22Rv1 (cell line): ENCODE measurements at regions not wholly inside any gene's neighbourhood (a gene's known extent, or its start where the extent isn't known, plus 50 kb on each side); places are given as distances from the start of the nearest gene placed in this dataset.
"Not testable (repeated sequence)": the region's sequence is repeated elsewhere in the genome, so short reads cannot be mapped to it uniquely, and the experiment has no call there.

Experiments
- H3K27ac ChIP-seq: fragments of 450-650 bp; 2 replicates; pipeline ENCODE4 v1.5.1; 2017
- ZFX ChIP-seq: fragments of 450-650 bp; IDR thresholded peaks from 2 replicates; pipeline ENCODE4 v1.6.1; 2017; ENCODE audit warnings: antibody characterized with exemption, borderline replicate concordance
- TF ChIP-seq, protein P1 (sequence below): fragments of 450-650 bp; IDR thresholded peaks from 2 replicates; pipeline ENCODE4 v1.5.1; 2017; ENCODE audit warnings: mild to moderate bottlenecking

DNA sequence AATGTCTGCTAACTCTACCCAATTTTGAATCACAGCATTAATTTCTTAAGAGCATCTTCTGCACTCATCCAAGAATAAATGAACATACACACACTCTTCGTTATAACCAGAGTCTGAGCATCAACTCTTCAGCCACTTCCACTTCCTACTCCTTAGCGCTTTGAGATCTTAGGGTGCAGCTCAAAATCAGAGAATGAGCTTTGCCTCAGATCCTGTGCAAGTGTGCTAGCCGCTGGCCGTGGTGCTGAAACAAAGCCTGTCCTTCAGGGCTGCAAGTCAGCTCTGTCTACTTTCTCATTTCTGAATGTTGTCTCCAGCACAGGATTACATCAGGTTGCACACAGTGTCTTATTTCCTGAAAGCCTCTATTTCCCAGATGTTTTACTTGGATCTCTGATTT is 165.4 kb downstream of the AIPL1 start:
- H3K27ac ChIP-seq = no peak overlapping the region
- TF ChIP-seq, protein P1, sequence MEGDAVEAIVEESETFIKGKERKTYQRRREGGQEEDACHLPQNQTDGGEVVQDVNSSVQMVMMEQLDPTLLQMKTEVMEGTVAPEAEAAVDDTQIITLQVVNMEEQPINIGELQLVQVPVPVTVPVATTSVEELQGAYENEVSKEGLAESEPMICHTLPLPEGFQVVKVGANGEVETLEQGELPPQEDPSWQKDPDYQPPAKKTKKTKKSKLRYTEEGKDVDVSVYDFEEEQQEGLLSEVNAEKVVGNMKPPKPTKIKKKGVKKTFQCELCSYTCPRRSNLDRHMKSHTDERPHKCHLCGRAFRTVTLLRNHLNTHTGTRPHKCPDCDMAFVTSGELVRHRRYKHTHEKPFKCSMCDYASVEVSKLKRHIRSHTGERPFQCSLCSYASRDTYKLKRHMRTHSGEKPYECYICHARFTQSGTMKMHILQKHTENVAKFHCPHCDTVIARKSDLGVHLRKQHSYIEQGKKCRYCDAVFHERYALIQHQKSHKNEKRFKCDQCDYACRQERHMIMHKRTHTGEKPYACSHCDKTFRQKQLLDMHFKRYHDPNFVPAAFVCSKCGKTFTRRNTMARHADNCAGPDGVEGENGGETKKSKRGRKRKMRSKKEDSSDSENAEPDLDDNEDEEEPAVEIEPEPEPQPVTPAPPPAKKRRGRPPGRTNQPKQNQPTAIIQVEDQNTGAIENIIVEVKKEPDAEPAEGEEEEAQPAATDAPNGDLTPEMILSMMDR = no peak
- TF ChIP-seq ZFX = no peak

DNA sequence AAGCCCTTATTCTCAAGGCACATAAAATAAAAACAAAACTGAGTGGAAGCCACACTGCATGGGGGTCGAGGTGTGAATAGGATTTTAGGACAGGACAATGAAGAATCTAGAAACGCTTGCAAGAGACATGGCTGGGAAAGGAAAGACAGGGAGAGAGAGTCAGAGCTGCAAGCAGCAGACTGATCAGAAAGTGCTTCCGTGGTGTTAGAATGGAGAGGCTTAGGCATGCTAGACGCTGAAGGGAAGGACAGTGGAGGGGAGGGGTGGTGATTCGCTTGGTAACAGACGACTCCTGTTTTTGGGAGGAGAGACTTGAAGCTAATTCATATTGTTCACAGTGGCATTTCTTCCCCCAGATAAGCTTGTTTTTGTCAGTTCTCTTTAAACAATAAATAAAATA is 173.5 kb downstream of the AIPL1 start:
- H3K27ac ChIP-seq = no peak overlapping the region
- no peak for TF ChIP-seq ZFX
- TF ChIP-seq, protein P1 = no peak

DNA sequence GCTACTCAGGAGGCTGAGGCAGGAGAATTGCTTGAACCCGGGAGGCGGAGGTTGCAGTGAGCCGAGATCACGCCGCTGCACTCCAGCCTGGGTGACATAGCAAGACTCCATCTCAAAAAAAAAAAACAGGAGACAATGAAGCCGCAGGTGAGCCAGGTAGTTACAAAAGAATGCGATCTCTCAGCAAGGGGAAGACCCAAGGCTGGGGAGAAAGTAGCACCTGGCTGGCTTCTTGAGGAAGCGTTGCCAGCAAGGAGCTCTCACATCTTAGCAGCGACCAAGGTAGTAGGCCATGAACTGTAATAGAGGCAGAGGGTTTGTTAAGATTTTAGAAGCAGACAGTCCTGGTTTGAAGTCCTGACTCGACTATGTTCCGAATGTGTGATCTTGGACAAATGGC is 175.0 kb downstream of the AIPL1 start:
- TF ChIP-seq, protein P1 = no peak
- no peak for TF ChIP-seq ZFX
- H3K27ac ChIP-seq = no peak overlapping the region

DNA sequence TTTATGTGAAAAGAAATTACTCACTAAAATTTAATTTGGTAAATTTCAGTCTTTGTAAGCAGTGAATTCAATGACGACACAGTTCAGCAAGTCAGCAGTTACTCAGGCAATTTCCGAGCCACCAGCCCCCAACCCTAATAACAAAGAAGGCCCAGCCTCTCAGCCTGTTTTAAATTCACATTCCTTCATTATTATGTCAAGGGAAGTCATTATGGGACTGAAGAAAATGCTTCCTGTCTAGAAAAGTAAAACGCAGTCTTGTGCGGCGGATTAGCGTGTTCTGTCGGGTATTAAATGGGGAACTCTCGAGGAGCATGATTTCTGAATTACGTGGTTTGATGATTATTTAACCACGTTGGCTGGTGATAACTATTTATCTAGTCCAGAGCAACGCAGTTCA is 177.6 kb downstream of the AIPL1 start:
- H3K27ac ChIP-seq = no peak overlapping the region
- TF ChIP-seq ZFX = no peak
- TF ChIP-seq, protein P1 = no peak

DNA sequence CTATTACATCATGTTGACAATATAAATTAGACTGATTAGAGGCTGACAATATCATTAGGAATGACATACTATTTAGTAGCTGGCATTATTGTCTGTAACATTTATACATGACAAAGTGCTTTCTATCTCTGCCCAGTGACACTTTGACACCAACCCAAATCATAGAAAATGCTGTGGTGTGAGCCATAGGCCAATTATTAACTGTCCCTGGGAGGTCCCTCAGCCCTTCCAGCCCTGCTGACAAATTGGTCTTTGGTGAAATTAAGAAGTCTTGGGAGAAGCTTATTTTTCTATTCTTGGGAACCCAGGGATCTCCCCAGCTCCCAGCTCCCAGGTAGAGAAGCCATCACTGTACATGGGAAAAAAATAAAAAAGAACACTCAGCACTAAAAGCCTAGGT is 179.6 kb downstream of the AIPL1 start:
- TF ChIP-seq, protein P1 = no peak
- no peak for TF ChIP-seq ZFX
- H3K27ac ChIP-seq = no peak overlapping the region

DNA sequence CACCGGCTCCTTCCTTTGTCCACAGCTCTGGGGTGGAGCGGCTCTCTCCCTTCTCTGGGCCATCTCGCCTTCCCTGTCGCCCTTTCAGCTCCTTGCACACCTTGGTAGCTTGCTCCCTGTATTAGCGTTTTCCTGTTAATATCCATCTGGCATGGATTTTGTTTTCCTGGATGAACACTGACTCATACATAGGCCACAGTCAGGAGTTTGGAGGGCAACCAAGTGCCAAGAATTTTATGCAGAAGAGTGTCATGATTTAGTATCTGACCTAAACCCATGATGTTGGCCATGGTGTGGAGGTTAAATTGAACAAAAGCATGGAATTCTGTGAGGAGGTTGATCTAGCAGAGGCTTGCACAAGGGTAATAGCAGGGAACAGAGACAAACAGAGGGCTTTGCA is 180.9 kb downstream of the AIPL1 start:
- H3K27ac ChIP-seq = no peak overlapping the region
- TF ChIP-seq, protein P1 = no peak
- TF ChIP-seq ZFX = no peak

DNA sequence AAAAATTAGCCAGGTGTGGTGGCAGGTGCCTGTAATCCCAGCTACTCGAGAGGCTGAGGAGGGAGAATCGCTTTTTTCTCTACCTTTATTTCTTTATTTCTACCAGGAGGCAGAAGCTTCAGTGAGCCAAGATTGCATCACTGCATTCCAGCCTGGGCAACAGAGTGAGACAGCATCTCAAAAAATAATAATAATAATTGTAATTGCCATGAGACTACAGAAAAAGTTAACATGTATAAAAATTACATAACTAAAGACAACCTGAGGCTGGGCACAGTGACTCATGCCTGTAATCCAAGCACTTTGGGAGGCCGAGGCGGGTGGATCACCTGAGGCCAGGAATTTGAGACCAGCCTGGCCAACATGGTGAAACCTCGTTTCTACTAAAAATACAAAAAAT is 181.5 kb downstream of the WSCD1 start:
- H3K27ac ChIP-seq = not testable (repeated sequence)

DNA sequence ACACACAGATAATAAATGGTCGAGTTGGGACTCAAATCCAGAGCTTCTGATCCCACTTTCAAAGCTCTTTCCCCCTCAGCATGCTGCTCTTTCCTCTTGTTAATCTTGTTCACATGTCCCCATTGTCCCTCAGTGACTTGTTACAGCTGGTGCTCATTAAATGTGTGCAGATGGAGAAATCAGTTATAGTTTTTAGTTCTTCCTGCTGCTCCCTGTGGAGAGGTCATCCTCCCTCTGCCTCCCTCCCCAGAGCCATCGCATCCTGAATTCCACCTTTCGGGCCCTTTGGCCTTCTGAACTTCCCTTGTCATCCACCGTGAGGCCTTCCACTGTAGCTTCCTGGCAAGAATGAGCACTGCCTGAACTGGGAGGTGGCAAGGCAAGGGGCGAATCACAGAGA is 179.6 kb downstream of the WSCD1 start:
- no peak overlapping the region for H3K27ac ChIP-seq
- TF ChIP-seq, protein P1 = no peak
- TF ChIP-seq ZFX = no peak
